ENCODE measurements at regions not wholly inside any gene's neighbourhood (a gene's known extent, or its start where the extent isn't known, plus 50 kb on each side); places are given as distances from the start of the nearest gene placed in this dataset.
"Not testable (repeated sequence)": the region's sequence is repeated elsewhere in the genome, so short reads cannot be mapped to it uniquely, and the experiment has no call there.

DNA sequence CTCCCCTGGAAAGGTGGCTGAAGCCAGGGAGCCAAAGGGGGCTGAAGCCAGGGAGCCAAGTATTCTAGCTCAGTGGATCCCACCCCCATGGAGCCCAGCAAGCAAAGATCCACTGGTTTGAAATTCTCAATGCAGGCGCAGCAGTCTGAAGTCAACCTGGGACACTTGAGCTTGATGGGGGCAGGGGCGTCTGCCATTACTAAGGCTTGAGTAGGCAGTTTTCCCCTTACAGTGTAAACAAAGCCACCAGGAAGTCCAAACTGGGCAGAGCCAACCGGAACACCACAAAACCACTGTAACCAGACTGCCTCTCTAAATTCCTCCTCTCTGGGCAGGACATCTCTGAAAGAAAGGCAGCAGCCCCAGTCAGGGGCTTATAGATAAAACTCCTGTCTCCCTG lies 308.2 kb downstream of the AGTPBP1 start:
- 0% methylated on average over 2 of the region's 3 CpGs for WGBS (ENCODE audit: insufficient coverage, low coverage, missing lambda C conversion rate)
- not testable (repeated sequence) for FAIRE-seq; BruUV-seq (replicated peaks)

DNA sequence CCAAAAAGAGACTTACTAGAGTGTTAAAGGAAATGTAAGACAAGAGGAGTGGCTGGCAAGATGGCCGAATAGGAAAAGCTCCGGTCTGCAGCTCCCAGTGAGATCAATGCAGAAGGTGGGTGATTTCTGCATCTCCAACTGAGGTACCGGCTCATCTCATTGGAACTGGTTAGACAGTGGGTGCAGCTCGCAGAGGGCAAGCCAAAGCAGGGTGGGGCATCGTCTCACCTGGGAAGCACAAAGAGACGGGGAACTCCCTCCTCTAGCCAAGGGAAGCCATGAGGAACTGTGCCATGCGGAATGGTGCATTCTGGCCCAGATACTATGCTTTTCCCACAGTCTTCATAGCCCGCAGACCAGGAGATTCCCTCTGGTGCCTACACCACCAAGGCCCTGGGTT lies 308.7 kb downstream of the AGTPBP1 start:
- intact Hi-C loops (cut with micrococcal nuclease) = no loop called here

More for the DNA sequence above, 308.2 kb downstream of the AGTPBP1 start:
- H3K27me3 ChIP-seq (ENCODE audit: control insufficient read depth in 2 of 2, insufficient read depth in 2 of 2, low read length in 2 of 2); POLR2A ChIA-PET; CTCF ChIA-PET (ENCODE audit: low intra/inter-chr PET ratio); ATAC-seq; H3K9me3 ChIP-seq (replicated peaks; ENCODE audit: control insufficient read depth, insufficient read depth, low read depth, low read length); DNase-seq (ENCODE audit: extremely low read depth in 1 of 4, low spot score in 3 of 4); in situ Hi-C loops (cut with MboI); H3K4me1 ChIP-seq (replicated peaks in 1 of 2; ENCODE audit: control insufficient read depth in 2 of 2, insufficient read depth in 2 of 2, low read length in 2 of 2); H4K20me1 ChIP-seq (replicated peaks; ENCODE audit: control insufficient read depth, insufficient read depth, low read length); H3K9me1 ChIP-seq (ENCODE audit: control insufficient read depth, insufficient read depth, low read length); H3K9ac ChIP-seq (ENCODE audit: insufficient read depth in 1 of 2, low read depth in 2 of 2, low read length in 2 of 2); H2AFZ ChIP-seq (ENCODE audit: low read depth, low read length); H3K79me2 ChIP-seq (ENCODE audit: control insufficient read depth, insufficient read depth, low read length); H3K4me3 ChIP-seq; H3K4me2 ChIP-seq (ENCODE audit: insufficient read depth, low read length); H3K36me3 ChIP-seq (ENCODE audit: control insufficient read depth, insufficient read depth, low read length); H3K27ac ChIP-seq (ENCODE audit: extremely low read depth, low read depth, low read length); intact Hi-C loops (cut with micrococcal nuclease): not testable (repeated sequence)

More for the DNA sequence above, 308.7 kb downstream of the AGTPBP1 start:
- Histone ChIP-seq H3K27me3 (ENCODE audit: control insufficient read depth in 2 of 2, insufficient read depth in 2 of 2, low read length in 2 of 2) (peaks cover 0 to 5% of the 10 kb centered on the region in 2 experiments; a peak in 2 of 5 replicates), H3K27ac (ENCODE audit: extremely low read depth, low read depth, low read length) (no peak overlapping the region), H3K9me1 (ENCODE audit: control insufficient read depth, insufficient read depth, low read length) (no peaks in the 10 kb centered on the region), H3K9ac (ENCODE audit: insufficient read depth in 1 of 2, low read depth in 2 of 2, low read length in 2 of 2) (no peak overlapping the region), H3K4me1 (replicated peaks in 1 of 2; ENCODE audit: control insufficient read depth in 2 of 2, insufficient read depth in 2 of 2, low read length in 2 of 2) (no peaks in the 10 kb centered on the region), H3K79me2 (ENCODE audit: control insufficient read depth, insufficient read depth, low read length) (no peaks in the 10 kb centered on the region), H4K20me1 (replicated peaks; ENCODE audit: control insufficient read depth, insufficient read depth, low read length) (no peaks in the 10 kb centered on the region), H3K4me2 (ENCODE audit: insufficient read depth, low read length) (no peak overlapping the region), H3K4me3 (no peak overlapping the region), H2AFZ (ENCODE audit: low read depth, low read length) (no peak overlapping the region), H3K9me3 (replicated peaks; ENCODE audit: control insufficient read depth, insufficient read depth, low read depth, low read length) (no peaks in the 10 kb centered on the region), H3K36me3 (ENCODE audit: control insufficient read depth, insufficient read depth, low read length) (no peaks in the 10 kb centered on the region)
- no peak for TF ChIP-seq FOXP1 (CRISPR knock-in tag; IDR thresholded peaks at IDR 0.05)
- no peak for TF ChIP-seq RUNX1 (IDR thresholded peaks at IDR 0.05; ENCODE audit: low read depth)
- TF ChIP-seq ZNF224 (CRISPR knock-in tag; IDR thresholded peaks at IDR 0.05) = no peak
- TF ChIP-seq U2AF1 (optimal IDR thresholded peaks at IDR 0.05; ENCODE audit: low read depth, low read length) = no peak
- no peak for TF ChIP-seq OTX1 (CRISPR knock-in tag; IDR thresholded peaks at IDR 0.05)
- TF ChIP-seq, protein P1, sequence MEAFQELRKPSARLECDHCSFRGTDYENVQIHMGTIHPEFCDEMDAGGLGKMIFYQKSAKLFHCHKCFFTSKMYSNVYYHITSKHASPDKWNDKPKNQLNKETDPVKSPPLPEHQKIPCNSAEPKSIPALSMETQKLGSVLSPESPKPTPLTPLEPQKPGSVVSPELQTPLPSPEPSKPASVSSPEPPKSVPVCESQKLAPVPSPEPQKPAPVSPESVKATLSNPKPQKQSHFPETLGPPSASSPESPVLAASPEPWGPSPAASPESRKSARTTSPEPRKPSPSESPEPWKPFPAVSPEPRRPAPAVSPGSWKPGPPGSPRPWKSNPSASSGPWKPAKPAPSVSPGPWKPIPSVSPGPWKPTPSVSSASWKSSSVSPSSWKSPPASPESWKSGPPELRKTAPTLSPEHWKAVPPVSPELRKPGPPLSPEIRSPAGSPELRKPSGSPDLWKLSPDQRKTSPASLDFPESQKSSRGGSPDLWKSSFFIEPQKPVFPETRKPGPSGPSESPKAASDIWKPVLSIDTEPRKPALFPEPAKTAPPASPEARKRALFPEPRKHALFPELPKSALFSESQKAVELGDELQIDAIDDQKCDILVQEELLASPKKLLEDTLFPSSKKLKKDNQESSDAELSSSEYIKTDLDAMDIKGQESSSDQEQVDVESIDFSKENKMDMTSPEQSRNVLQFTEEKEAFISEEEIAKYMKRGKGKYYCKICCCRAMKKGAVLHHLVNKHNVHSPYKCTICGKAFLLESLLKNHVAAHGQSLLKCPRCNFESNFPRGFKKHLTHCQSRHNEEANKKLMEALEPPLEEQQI (IDR thresholded peaks at IDR 0.05) = no peak
- TF ChIP-seq ZNF12 (CRISPR knock-in tag; IDR thresholded peaks at IDR 0.05) = no peak
- no peak for TF ChIP-seq ZNF316 (IDR thresholded peaks at IDR 0.05)
- no peak for TF ChIP-seq SREBF2 (CRISPR knock-in tag; IDR thresholded peaks at IDR 0.05)
- no peak for TF ChIP-seq ZNF324 (CRISPR knock-in tag; IDR thresholded peaks at IDR 0.05)
- no peak for TF ChIP-seq PHTF2 (CRISPR knock-in tag; IDR thresholded peaks at IDR 0.05)
- no peak for TF ChIP-seq RFX5 (IDR thresholded peaks at IDR 0.05; ENCODE audit: low read depth, low read length)
- no peak for TF ChIP-seq PYGO2 (tag; IDR thresholded peaks at IDR 0.05)
- in situ Hi-C loops (cut with MboI) = no loop called here
- CTCF ChIA-PET (ENCODE audit: low intra/inter-chr PET ratio) = no interaction called here
- ATAC-seq (no peak), DNase-seq (ENCODE audit: extremely low read depth in 1 of 4, low spot score in 3 of 4) (no peak), FAIRE-seq (no peak)
- no TSS peak for BruUV-seq (replicated peaks)
- POLR2A ChIA-PET = no interaction called here
- WGBS (ENCODE audit: insufficient coverage, low coverage, missing lambda C conversion rate) = 0% methylated on average over 7 of the region's 8 CpGs
